ENCODE measurements at regions not wholly inside any gene's neighbourhood (a gene's known extent, or its start where the extent isn't known, plus 50 kb on each side); places are given as distances from the start of the nearest gene placed in this dataset.

DNA sequence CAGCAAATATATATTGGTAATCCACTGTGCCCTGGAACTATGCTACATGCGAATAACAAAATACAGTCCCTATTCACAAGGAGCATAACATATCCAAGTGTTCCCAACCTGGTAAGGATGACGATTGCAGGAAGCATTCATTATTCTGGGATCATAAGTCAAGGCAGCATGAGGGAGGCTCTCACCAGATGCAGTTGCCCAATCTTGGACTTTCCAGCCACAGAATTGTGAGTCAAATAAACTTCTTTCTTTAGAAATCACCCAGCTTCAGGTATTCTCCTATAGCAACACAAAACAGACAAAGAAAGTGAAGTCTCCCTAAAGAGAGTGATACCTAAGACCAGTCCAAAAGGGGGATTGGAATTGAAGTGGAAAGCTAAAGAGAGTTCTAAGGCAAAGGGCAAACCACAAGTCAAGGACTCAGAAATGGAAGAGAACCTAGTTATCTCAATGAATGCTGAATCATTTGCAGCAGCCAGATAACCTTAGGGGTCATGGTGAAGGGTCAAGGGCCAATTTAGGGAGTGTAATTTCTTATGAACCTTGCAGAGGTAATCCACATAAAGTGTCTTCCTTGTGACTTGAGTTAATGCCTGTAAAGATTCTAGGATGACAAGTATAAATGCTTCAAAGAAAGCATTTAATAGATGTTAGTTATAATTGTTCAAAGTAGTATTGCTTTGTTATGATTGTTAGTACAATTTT lies 103.1 kb upstream of the PCDH7 start:
- Mint-ChIP-seq H3K27me3 (no peaks in the 10 kb centered on the region), H3K4me1 (ENCODE audit: low read depth) (peaks cover 18% of the 10 kb centered on the region), H3K4me3 (ENCODE audit: low read depth) (no peak overlapping the region), H3K27ac (no peak overlapping the region), H3K36me3 (ENCODE audit: insufficient read depth) (no peaks in the 10 kb centered on the region), H3K9me3 (ENCODE audit: low read depth) (no peaks in the 10 kb centered on the region)
- no peak for DNase-seq (ENCODE audit: low spot score, unreplicated experiment)
- TF ChIP-seq, protein P1, sequence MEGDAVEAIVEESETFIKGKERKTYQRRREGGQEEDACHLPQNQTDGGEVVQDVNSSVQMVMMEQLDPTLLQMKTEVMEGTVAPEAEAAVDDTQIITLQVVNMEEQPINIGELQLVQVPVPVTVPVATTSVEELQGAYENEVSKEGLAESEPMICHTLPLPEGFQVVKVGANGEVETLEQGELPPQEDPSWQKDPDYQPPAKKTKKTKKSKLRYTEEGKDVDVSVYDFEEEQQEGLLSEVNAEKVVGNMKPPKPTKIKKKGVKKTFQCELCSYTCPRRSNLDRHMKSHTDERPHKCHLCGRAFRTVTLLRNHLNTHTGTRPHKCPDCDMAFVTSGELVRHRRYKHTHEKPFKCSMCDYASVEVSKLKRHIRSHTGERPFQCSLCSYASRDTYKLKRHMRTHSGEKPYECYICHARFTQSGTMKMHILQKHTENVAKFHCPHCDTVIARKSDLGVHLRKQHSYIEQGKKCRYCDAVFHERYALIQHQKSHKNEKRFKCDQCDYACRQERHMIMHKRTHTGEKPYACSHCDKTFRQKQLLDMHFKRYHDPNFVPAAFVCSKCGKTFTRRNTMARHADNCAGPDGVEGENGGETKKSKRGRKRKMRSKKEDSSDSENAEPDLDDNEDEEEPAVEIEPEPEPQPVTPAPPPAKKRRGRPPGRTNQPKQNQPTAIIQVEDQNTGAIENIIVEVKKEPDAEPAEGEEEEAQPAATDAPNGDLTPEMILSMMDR (IDR thresholded peaks at IDR 0.05; ENCODE audit: unreplicated experiment), result no peak

DNA sequence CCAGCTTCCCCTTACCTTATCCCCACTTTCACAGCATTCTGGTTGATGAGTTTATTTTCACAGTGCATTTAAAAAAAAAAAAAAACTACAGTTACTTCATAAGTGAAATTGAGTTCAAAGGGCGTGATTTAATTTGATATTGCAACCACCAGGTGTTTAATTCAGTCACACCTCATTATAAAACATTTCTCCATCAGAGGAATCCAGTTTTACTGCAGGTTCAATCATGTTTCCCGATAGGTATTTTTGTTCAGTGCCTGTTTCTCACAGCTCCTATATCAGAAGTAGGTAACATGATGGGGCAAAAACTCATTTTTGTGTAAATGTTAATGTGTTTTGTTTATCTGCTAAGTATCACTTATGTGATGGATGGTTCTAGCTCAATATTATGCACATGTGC lies 102.3 kb upstream of the PCDH7 start:
- H3K9me3 Mint-ChIP-seq (ENCODE audit: low read depth), result no peaks in the 10 kb centered on the region
- H3K27ac Mint-ChIP-seq, result no peak overlapping the region
- TF ChIP-seq, protein P1 (IDR thresholded peaks at IDR 0.05; ENCODE audit: unreplicated experiment), result no peak
- no peaks in the 10 kb centered on the region for H3K27me3 Mint-ChIP-seq
- H3K4me3 Mint-ChIP-seq (ENCODE audit: low read depth), result no peak overlapping the region
- no peak for DNase-seq (ENCODE audit: low spot score, unreplicated experiment)
- no peaks in the 10 kb centered on the region for H3K36me3 Mint-ChIP-seq (ENCODE audit: insufficient read depth)
- peaks cover 20% of the 10 kb centered on the region for H3K4me1 Mint-ChIP-seq (ENCODE audit: low read depth)

DNA sequence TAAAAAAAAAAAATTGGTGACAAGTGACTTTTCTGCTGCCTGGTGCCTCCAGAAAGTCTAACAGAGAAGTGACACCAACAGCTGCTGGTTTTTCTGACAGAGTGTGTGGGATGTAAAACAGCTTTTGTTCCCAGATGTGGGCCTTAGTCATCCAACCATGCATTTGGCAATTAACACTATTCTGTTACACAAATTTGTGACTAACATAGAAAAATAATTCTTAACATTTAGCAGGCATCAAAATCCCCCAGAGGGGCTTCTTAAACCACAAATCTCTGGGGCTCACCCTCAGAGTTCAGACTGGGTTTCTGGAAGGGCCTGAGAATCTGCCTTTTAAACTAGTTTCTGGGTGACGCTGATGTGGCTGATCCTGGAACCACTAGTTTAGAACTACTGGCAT lies 100.5 kb upstream of the PCDH7 start:
- peaks cover 3% of the 10 kb centered on the region for H3K9me3 Mint-ChIP-seq (ENCODE audit: low read depth)
- H3K27ac Mint-ChIP-seq, result no peak overlapping the region
- TF ChIP-seq, protein P1 (IDR thresholded peaks at IDR 0.05; ENCODE audit: unreplicated experiment), result no peak
- no peaks in the 10 kb centered on the region for H3K36me3 Mint-ChIP-seq (ENCODE audit: insufficient read depth)
- H3K27me3 Mint-ChIP-seq, result no peaks in the 10 kb centered on the region
- H3K4me1 Mint-ChIP-seq (ENCODE audit: low read depth), result peaks cover 20% of the 10 kb centered on the region
- H3K4me3 Mint-ChIP-seq (ENCODE audit: low read depth), result no peak overlapping the region
- no peak for DNase-seq (ENCODE audit: low spot score, unreplicated experiment)

DNA sequence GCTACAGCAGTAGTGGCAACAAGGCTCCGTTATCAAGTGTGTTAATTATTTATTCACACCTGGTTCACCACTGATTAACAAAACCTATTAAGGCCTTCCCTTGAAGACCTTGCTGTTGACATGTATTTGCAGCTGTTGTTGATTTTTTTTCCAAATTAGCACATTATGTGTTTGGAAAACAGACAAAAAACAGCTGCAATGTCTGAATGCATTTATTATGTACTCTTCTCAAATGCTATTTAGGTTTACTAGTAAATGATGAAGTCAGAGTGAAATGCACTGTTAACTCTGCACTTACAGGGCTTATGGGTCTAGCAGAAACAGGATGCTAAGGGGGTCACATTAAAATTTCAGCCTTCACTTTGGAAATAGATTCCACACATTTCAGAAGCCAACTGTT lies 99.5 kb upstream of the PCDH7 start:
- H3K9me3 Mint-ChIP-seq (ENCODE audit: low read depth), result peaks cover 3% of the 10 kb centered on the region
- no peak overlapping the region for H3K4me3 Mint-ChIP-seq (ENCODE audit: low read depth)
- H3K36me3 Mint-ChIP-seq (ENCODE audit: insufficient read depth), result no peaks in the 10 kb centered on the region
- peaks cover 20% of the 10 kb centered on the region for H3K4me1 Mint-ChIP-seq (ENCODE audit: low read depth)
- TF ChIP-seq, protein P1 (IDR thresholded peaks at IDR 0.05; ENCODE audit: unreplicated experiment), result no peak
- no peak for DNase-seq (ENCODE audit: low spot score, unreplicated experiment)
- no peak overlapping the region for H3K27ac Mint-ChIP-seq
- H3K27me3 Mint-ChIP-seq, result no peaks in the 10 kb centered on the region

DNA sequence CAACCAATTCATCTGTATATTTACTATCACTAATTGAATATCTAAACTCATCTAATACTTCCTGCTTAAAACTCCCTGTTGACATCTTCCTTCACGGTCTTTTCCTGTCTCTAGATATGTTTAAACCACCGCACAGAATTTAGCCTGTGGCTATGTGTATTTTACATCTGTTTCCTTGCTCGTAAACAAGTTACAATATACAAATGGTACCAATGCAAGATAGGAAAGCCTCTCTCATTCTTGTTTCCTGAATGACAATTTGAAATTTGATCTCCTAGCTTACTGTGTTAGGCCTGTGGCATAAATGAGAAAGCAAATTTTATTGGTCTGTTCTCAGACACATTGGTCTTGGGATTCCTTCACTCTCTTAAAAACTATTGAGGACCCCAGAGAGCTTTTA lies 89.7 kb upstream of the PCDH7 start:
- no peaks in the 10 kb centered on the region for H3K4me1 Mint-ChIP-seq (ENCODE audit: low read depth)
- H3K27me3 Mint-ChIP-seq, result no peaks in the 10 kb centered on the region
- DNase-seq (ENCODE audit: low spot score, unreplicated experiment), result no peak
- no peak overlapping the region for H3K4me3 Mint-ChIP-seq (ENCODE audit: low read depth)
- peaks cover 11% of the 10 kb centered on the region for H3K9me3 Mint-ChIP-seq (ENCODE audit: low read depth)
- no peaks in the 10 kb centered on the region for H3K36me3 Mint-ChIP-seq (ENCODE audit: insufficient read depth)
- no peak overlapping the region for H3K27ac Mint-ChIP-seq
- TF ChIP-seq, protein P1 (IDR thresholded peaks at IDR 0.05; ENCODE audit: unreplicated experiment), result no peak
